GM12891 (cell line): ENCODE measurements at regions not wholly inside any gene's neighbourhood (a gene's known extent, or its start where the extent isn't known, plus 50 kb on each side); places are given as distances from the start of the nearest gene placed in this dataset.

Experiments used
- POLR2A ChIP-seq: IDR thresholded peaks from 2 replicates; pipeline ENCODE4 v1.6.1; 2011; ENCODE audit warnings: low read depth, low read length, control low read depth
- POLR2AphosphoS5 ChIP-seq: IDR thresholded peaks from 2 replicates; pipeline ENCODE4 v1.6.1; 2011; ENCODE audit warnings: low read depth, low read length, control low read depth
- TAF1 ChIP-seq: IDR thresholded peaks from 2 replicates; pipeline ENCODE4 v1.6.1; 2011; ENCODE audit warnings: low read depth, low read length, control low read depth

DNA sequence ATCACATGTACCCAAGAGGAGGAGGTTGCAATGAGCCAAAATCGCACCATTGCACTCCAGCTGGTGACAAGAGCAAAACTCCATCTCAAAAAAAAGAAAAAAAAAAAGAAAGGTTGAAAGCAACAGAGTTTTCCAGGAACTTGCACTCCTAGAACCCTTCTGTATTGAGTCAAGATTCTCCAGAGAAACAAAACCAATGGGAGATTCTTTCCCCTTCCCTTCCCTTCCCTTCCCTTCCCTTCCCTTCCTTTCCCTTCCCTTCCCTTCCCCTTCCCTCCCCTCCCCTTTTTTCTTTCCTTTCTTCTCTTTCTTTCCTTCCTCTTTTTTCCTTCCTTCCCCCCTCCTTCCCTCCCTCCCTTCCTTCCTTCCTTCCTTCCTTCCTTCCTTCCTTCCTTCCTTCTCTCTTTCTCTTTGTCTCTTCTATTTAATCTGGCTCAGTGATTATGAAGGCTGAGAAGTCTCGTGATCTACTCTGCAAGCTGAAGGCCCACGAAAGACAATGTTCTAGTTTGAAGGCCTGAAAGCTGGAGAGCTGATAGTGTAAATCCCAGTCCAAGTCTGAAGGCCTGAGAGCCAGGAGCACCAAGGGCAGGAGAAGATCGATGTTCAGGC lies 59.6 kb upstream of the CNTLN start:
- TF ChIP-seq POLR2A = no peak
- no peak for TF ChIP-seq TAF1
- TF ChIP-seq POLR2AphosphoS5 = no peak
